ENCODE measurements at regions not wholly inside any gene's neighbourhood (a gene's known extent, or its start where the extent isn't known, plus 50 kb on each side); places are given as distances from the start of the nearest gene placed in this dataset.

DNA sequence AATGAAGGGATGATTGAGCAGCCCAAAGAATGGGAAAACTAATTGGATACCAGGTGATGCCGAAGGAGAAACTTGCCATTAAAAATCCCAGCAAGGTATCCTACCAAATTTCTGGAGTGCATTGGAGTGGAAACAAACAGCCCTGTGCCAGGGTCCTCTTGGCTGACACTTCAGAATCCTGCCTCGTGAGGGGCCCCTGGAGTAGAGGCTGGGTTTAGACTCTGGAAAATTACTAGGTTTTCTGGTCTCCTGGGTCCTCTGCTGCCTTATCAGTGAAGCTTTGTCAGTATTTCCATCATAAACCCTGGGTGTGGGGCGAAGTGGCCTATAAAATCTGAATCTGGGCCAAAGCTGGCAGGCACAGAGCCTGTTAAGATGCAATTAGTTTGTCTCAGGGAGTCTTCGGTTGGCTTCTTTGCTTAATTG is 289.2 kb upstream of the USP24 start:
- no peak overlapping the region for H3K27ac ChIP-seq
- H3K36me3 ChIP-seq (ENCODE audit: insufficient read depth, low read length), result no peaks in the 10 kb centered on the region
- DNase-seq (ENCODE audit: low read depth, low spot score), result no peak
- no peak overlapping the region for H3K9ac ChIP-seq (ENCODE audit: insufficient read length)
- TF ChIP-seq POLR2AphosphoS5 (IDR thresholded peaks at IDR 0.05; ENCODE audit: borderline replicate concordance, low read depth, low read length), result no peak
- no peak for TF ChIP-seq FOXP2 (optimal IDR thresholded peaks at IDR 0.05; ENCODE audit: control extremely low read depth, extremely low read length, insufficient read depth)
- no peak for TF ChIP-seq EZH2 (IDR thresholded peaks at IDR 0.05)
- no peak overlapping the region for H3K4me3 ChIP-seq
- H3K9me3 ChIP-seq (ENCODE audit: low read depth, low read length), result no peaks in the 10 kb centered on the region

DNA sequence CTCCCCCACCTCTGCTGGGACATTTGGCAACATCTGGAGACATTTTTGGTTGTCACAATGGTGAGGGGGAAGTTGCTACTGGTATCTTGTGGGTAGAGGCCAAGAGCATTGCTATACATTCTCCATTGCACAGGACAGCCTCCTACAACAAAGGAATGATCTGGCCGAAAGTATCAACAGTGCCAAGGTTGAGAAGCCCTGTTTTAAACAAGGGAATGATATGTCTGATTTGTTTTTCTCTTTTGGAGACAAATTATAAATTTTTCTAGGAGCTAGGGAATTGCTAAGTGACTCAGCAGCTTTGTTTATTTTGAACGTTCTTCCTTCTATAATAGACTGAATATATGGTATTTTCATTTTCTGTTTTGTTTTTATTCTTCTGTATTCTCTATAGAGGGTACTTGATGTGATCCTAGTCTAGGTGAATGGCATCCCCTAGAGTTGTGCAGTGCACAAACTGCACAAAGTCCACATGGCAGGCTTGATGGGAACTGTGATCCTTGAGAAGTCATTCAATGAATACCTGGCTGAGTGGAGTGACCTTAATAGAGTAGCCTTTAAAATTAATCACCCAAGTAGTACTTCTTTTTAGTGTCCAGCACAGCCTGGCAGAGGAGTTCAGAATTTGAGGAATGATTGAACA is 288.6 kb upstream of the USP24 start:
- Histone ChIP-seq H3K9ac (ENCODE audit: insufficient read length) (no peak overlapping the region), H3K9me3 (ENCODE audit: low read depth, low read length) (no peaks in the 10 kb centered on the region), H3K4me3 (no peak overlapping the region), H3K36me3 (ENCODE audit: insufficient read depth, low read length) (no peaks in the 10 kb centered on the region), H3K27ac (no peak overlapping the region)
- no peak for DNase-seq (ENCODE audit: low read depth, low spot score)
- TF ChIP-seq POLR2AphosphoS5 (IDR thresholded peaks at IDR 0.05; ENCODE audit: borderline replicate concordance, low read depth, low read length), result no peak

DNA sequence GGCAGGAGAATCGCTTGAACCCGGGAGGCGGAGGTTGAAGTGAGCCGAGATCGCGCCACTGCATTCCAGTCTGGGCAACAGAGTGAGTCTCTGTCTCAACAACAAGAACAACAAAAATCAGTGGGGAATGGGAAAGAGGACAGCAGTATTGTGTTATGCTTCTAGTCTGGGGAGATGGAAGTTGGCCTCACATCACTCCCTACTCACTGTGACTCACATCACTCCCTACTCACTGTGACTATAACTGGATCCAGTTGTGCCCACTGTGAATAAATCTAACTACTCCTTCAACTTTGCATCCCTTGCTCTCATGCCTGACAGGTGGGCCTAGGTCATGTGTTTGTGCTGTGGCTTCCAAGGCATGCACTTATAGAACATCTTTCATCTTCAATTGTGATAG is 285.4 kb upstream of the USP24 start:
- Histone ChIP-seq H3K36me3 (ENCODE audit: insufficient read depth, low read length) (no peaks in the 10 kb centered on the region), H3K27ac (no peak overlapping the region), H3K9me3 (ENCODE audit: low read depth, low read length) (no peaks in the 10 kb centered on the region), H3K9ac (ENCODE audit: insufficient read length) (no peak overlapping the region), H3K4me3 (no peak overlapping the region)
- DNase-seq (ENCODE audit: low read depth, low spot score), result no peak
- TF ChIP-seq POLR2AphosphoS5 (IDR thresholded peaks at IDR 0.05; ENCODE audit: borderline replicate concordance, low read depth, low read length) (no peak), FOXP2 (optimal IDR thresholded peaks at IDR 0.05; ENCODE audit: control extremely low read depth, extremely low read length, insufficient read depth) (no peak), EZH2 (IDR thresholded peaks at IDR 0.05) (no peak)

DNA sequence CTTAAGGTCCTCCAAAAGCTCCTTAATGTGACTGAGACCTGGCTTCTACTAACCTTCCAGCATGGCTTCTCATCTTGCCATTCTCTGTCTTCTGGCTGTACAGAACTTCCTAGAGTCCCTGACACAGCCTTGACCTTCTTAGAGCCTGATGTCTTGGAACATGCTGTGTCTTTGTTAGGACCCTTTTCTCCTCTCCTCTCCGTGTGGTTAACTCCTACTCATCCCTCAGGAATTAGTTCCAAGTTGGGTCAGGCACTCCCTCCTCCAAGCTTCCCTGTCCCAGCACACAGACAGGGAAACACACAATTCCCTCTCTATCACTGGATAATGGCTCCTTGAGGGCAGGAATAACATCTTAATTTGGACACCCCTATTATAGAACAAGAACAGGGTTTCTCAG is 275.4 kb upstream of the USP24 start:
- Histone ChIP-seq H3K9me3 (ENCODE audit: low read depth, low read length) (no peaks in the 10 kb centered on the region), H3K9ac (ENCODE audit: insufficient read length) (no peak overlapping the region), H3K4me3 (no peak overlapping the region), H3K36me3 (ENCODE audit: insufficient read depth, low read length) (no peaks in the 10 kb centered on the region), H3K27ac (no peak overlapping the region)
- TF ChIP-seq EZH2 (IDR thresholded peaks at IDR 0.05), result no peak
- no peak for TF ChIP-seq POLR2AphosphoS5 (IDR thresholded peaks at IDR 0.05; ENCODE audit: borderline replicate concordance, low read depth, low read length)
- TF ChIP-seq FOXP2 (optimal IDR thresholded peaks at IDR 0.05; ENCODE audit: control extremely low read depth, extremely low read length, insufficient read depth), result no peak
- no peak for DNase-seq (ENCODE audit: low read depth, low spot score)

DNA sequence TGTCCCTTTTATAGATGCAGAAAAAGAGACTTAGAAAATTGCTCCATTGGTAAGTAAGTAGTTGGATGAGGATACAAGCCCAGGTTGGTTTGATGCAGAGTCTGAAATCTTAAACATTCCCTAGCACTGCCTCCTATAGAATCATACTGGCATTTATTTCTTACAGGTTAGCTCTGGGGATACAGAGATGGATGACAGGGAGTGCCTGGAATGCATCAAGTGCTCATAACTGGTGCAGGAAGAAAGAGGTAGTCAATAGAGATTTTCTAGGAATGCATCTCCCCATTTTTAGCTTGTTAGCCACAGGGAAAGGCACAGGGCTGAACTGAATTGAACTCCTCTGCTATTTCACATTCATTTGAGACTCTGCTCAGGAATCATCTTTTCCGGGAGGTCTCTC is 269.0 kb upstream of the USP24 start:
- no peak overlapping the region for H3K4me3 ChIP-seq
- H3K36me3 ChIP-seq (ENCODE audit: insufficient read depth, low read length), result no peaks in the 10 kb centered on the region
- H3K9me3 ChIP-seq (ENCODE audit: low read depth, low read length), result no peaks in the 10 kb centered on the region
- H3K9ac ChIP-seq (ENCODE audit: insufficient read length), result no peak overlapping the region
- DNase-seq (ENCODE audit: low read depth, low spot score), result no peak
- TF ChIP-seq EZH2 (IDR thresholded peaks at IDR 0.05) (no peak), POLR2AphosphoS5 (IDR thresholded peaks at IDR 0.05; ENCODE audit: borderline replicate concordance, low read depth, low read length) (no peak), FOXP2 (optimal IDR thresholded peaks at IDR 0.05; ENCODE audit: control extremely low read depth, extremely low read length, insufficient read depth) (no peak)
- H3K27ac ChIP-seq, result no peak overlapping the region

DNA sequence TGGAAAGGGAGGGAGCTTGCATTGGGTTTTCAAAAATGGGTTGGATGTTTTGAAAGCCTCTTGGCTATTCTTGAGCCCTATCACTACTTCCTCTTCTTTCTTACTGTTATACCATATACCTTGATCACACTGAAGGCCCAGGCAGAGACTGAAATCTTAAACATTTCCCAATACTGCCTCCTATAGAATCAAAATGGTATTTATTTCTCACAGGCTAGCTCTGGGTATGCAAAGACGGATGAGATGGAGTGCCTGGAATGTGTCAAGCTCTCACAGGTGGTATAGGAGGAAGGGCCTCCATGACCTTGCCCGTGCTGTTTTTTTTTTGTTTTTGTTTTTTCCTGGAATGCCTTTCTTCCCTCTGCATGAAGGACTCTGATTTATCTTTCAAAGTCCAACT is 268.4 kb upstream of the USP24 start:
- H3K9ac ChIP-seq (ENCODE audit: insufficient read length), result no peak overlapping the region
- H3K36me3 ChIP-seq (ENCODE audit: insufficient read depth, low read length), result no peaks in the 10 kb centered on the region
- no peak overlapping the region for H3K27ac ChIP-seq
- no peak for DNase-seq (ENCODE audit: low read depth, low spot score)
- no peaks in the 10 kb centered on the region for H3K9me3 ChIP-seq (ENCODE audit: low read depth, low read length)
- TF ChIP-seq POLR2AphosphoS5 (IDR thresholded peaks at IDR 0.05; ENCODE audit: borderline replicate concordance, low read depth, low read length) (no peak), EZH2 (IDR thresholded peaks at IDR 0.05) (no peak), FOXP2 (optimal IDR thresholded peaks at IDR 0.05; ENCODE audit: control extremely low read depth, extremely low read length, insufficient read depth) (no peak)
- no peak overlapping the region for H3K4me3 ChIP-seq

DNA sequence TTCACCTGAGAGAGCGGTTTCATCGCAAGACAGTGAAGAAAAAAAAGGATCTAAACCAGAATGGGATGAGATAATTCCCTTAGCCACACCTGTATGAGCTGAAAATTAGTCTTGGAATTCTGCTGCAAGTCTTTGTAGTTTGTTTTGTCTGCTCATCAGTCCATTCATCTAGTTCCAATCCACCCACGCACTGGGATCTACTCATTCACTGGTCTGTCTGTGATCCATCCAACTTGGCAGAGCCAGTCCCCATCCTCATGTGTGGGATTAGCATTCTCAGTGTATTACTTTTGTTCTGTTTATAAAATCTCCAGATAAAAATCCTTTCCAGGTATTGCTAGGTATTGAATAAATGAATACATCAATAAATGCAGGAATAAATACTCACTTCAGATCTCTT is 266.5 kb upstream of the USP24 start:
- TF ChIP-seq EZH2 (IDR thresholded peaks at IDR 0.05) (no peak), POLR2AphosphoS5 (IDR thresholded peaks at IDR 0.05; ENCODE audit: borderline replicate concordance, low read depth, low read length) (no peak), FOXP2 (optimal IDR thresholded peaks at IDR 0.05; ENCODE audit: control extremely low read depth, extremely low read length, insufficient read depth) (no peak)
- H3K9ac ChIP-seq (ENCODE audit: insufficient read length), result no peak overlapping the region
- no peak overlapping the region for H3K4me3 ChIP-seq
- no peak overlapping the region for H3K27ac ChIP-seq
- no peaks in the 10 kb centered on the region for H3K9me3 ChIP-seq (ENCODE audit: low read depth, low read length)
- DNase-seq (ENCODE audit: low read depth, low spot score), result no peak
- no peaks in the 10 kb centered on the region for H3K36me3 ChIP-seq (ENCODE audit: insufficient read depth, low read length)

DNA sequence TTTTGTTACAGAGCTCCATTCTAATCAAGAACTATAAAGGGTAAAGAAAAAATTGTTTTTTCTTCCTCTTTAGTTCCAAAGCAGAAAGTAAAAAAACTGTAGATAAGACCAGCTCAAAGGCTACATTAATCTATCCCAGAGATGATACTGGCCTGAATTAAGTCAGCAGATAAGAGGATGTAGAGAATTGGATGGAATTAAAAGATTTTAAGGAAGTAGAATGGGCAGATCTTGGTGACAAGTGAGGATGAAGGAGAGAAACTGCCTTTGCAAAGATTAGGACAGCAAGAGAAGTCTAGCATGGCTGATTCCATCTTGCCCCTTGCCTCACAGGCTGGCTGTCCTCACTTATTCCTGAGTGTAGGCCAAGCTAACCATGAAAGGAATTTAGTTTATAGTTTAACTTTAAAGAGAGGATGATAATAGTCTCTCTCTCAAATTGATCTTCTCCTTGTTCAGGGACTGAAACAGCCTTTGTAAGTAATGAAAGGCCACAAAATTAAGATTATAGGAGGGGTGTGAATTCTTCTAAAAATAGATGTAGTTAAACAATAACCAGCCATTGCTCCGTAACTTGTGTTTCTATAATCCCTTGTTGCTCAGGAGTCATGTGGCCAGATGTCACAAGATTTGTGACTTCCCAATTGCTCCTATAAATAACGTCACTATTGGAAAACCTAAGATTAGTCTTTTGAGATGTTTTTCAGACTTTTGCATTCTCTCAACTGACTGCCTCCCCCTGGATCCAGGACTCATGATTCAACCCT is 265.0 kb upstream of the USP24 start:
- H3K4me3 ChIP-seq, result no peak overlapping the region
- H3K9me3 ChIP-seq (ENCODE audit: low read depth, low read length), result no peaks in the 10 kb centered on the region
- no peak overlapping the region for H3K9ac ChIP-seq (ENCODE audit: insufficient read length)
- H3K36me3 ChIP-seq (ENCODE audit: insufficient read depth, low read length), result no peaks in the 10 kb centered on the region
- no peak overlapping the region for H3K27ac ChIP-seq
- no peak for TF ChIP-seq EZH2 (IDR thresholded peaks at IDR 0.05)
- no peak for TF ChIP-seq FOXP2 (optimal IDR thresholded peaks at IDR 0.05; ENCODE audit: control extremely low read depth, extremely low read length, insufficient read depth)
- TF ChIP-seq POLR2AphosphoS5 (IDR thresholded peaks at IDR 0.05; ENCODE audit: borderline replicate concordance, low read depth, low read length), result no peak
- no peak for DNase-seq (ENCODE audit: low read depth, low spot score)
